ENCODE measurements at regions not wholly inside any gene's neighbourhood (a gene's known extent, or its start where the extent isn't known, plus 50 kb on each side); places are given as distances from the start of the nearest gene placed in this dataset.

- no peak for DNase-seq
- Mint-ChIP-seq H3K4me1 (ENCODE audit: low read depth, unreplicated experiment) (peaks cover 12% of the 10 kb centered on the region), H3K27me3 (ENCODE audit: unreplicated experiment) (peaks cover 3% of the 10 kb centered on the region), H3K36me3 (ENCODE audit: unreplicated experiment) (no peaks in the 10 kb centered on the region), H3K4me3 (ENCODE audit: unreplicated experiment) (no peak overlapping the region), H3K27ac (ENCODE audit: unreplicated experiment) (no peak overlapping the region), H3K9me3 (ENCODE audit: unreplicated experiment) (no peaks in the 10 kb centered on the region)
- TF ChIP-seq, protein P1, sequence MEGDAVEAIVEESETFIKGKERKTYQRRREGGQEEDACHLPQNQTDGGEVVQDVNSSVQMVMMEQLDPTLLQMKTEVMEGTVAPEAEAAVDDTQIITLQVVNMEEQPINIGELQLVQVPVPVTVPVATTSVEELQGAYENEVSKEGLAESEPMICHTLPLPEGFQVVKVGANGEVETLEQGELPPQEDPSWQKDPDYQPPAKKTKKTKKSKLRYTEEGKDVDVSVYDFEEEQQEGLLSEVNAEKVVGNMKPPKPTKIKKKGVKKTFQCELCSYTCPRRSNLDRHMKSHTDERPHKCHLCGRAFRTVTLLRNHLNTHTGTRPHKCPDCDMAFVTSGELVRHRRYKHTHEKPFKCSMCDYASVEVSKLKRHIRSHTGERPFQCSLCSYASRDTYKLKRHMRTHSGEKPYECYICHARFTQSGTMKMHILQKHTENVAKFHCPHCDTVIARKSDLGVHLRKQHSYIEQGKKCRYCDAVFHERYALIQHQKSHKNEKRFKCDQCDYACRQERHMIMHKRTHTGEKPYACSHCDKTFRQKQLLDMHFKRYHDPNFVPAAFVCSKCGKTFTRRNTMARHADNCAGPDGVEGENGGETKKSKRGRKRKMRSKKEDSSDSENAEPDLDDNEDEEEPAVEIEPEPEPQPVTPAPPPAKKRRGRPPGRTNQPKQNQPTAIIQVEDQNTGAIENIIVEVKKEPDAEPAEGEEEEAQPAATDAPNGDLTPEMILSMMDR (IDR thresholded peaks at IDR 0.05; ENCODE audit: partially characterized antibody, unreplicated experiment): no peak
These were observed 132.7 kb upstream of the ASB18 start for GRCh38 chr2:236396818-236397350.

- DNase-seq: no peak
- Mint-ChIP-seq H3K9me3 (ENCODE audit: unreplicated experiment) (no peaks in the 10 kb centered on the region), H3K4me3 (ENCODE audit: unreplicated experiment) (no peak overlapping the region), H3K36me3 (ENCODE audit: unreplicated experiment) (no peaks in the 10 kb centered on the region), H3K4me1 (ENCODE audit: low read depth, unreplicated experiment) (peaks cover 17% of the 10 kb centered on the region), H3K27ac (ENCODE audit: unreplicated experiment) (no peak overlapping the region), H3K27me3 (ENCODE audit: unreplicated experiment) (peaks cover 2% of the 10 kb centered on the region)
- TF ChIP-seq, protein P1 (IDR thresholded peaks at IDR 0.05; ENCODE audit: partially characterized antibody, unreplicated experiment): no peak
These were observed 133.5 kb upstream of the ASB18 start for GRCh38 chr2:236397681-236398080.

- TF ChIP-seq, protein P1 (IDR thresholded peaks at IDR 0.05; ENCODE audit: partially characterized antibody, unreplicated experiment): no peak
- Mint-ChIP-seq H3K4me1 (ENCODE audit: low read depth, unreplicated experiment) (peaks cover 24% of the 10 kb centered on the region), H3K36me3 (ENCODE audit: unreplicated experiment) (no peaks in the 10 kb centered on the region), H3K4me3 (ENCODE audit: unreplicated experiment) (no peak overlapping the region), H3K9me3 (ENCODE audit: unreplicated experiment) (peaks cover 1% of the 10 kb centered on the region), H3K27ac (ENCODE audit: unreplicated experiment) (no peak overlapping the region), H3K27me3 (ENCODE audit: unreplicated experiment) (peaks cover 5% of the 10 kb centered on the region)
- no peak for DNase-seq
These were observed 135.2 kb upstream of the ASB18 start for GRCh38 chr2:236399409-236399808.

DNA sequence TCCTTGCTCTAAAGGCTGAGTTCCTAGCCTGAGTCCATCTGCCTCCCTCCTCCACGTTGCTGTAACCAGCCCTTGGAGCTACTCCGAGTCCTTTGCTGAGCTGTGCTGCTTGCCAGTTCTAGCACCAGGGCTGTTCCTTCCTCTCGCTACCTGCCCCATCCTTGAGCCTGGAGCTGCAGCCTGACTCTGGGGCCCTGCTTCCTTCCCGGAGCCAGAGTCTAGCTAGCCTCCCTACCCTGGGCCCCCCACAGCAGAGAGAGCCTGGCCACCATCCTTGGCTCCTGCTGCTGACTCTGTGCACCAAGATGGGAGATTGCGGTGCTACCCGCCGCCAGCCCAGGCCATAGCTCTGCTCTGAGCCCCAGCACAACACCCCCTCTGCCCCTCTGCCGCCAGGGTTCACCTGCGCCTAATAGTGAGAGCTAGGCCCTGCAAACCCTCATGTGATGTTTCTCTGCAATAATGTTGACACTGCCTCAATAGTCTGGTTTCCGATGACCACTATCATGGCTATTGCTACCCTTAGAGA lies 135.9 kb upstream of the ASB18 start:
- peaks cover 24% of the 10 kb centered on the region for H3K4me1 Mint-ChIP-seq (ENCODE audit: low read depth, unreplicated experiment)
- H3K4me3 Mint-ChIP-seq (ENCODE audit: unreplicated experiment): no peak overlapping the region
- peaks cover 5% of the 10 kb centered on the region for H3K27me3 Mint-ChIP-seq (ENCODE audit: unreplicated experiment)
- no peak overlapping the region for H3K27ac Mint-ChIP-seq (ENCODE audit: unreplicated experiment)
- no peaks in the 10 kb centered on the region for H3K36me3 Mint-ChIP-seq (ENCODE audit: unreplicated experiment)
- H3K9me3 Mint-ChIP-seq (ENCODE audit: unreplicated experiment): peaks cover 1% of the 10 kb centered on the region
- TF ChIP-seq, protein P1 (IDR thresholded peaks at IDR 0.05; ENCODE audit: partially characterized antibody, unreplicated experiment): no peak
- DNase-seq: no peak

- Mint-ChIP-seq H3K4me3 (ENCODE audit: unreplicated experiment) (no peak overlapping the region), H3K27ac (ENCODE audit: unreplicated experiment) (peak overlapping the region; percentile 10), H3K9me3 (ENCODE audit: unreplicated experiment) (peaks cover 1% of the 10 kb centered on the region), H3K36me3 (ENCODE audit: unreplicated experiment) (no peaks in the 10 kb centered on the region), H3K27me3 (ENCODE audit: unreplicated experiment) (peaks cover 5% of the 10 kb centered on the region), H3K4me1 (ENCODE audit: low read depth, unreplicated experiment) (peaks cover 24% of the 10 kb centered on the region)
- no peak for DNase-seq
- TF ChIP-seq, protein P1 (IDR thresholded peaks at IDR 0.05; ENCODE audit: partially characterized antibody, unreplicated experiment): no peak
These were observed 136.6 kb upstream of the ASB18 start for GRCh38 chr2:236400594-236401360.

All from glutamatergic neuron (in vitro differentiated cells).